ENCODE measurements at regions not wholly inside any gene's neighbourhood (a gene's known extent, or its start where the extent isn't known, plus 50 kb on each side); places are given as distances from the start of the nearest gene placed in this dataset.
"Not testable (repeated sequence)": the region's sequence is repeated elsewhere in the genome, so short reads cannot be mapped to it uniquely, and the experiment has no call there.

DNA sequence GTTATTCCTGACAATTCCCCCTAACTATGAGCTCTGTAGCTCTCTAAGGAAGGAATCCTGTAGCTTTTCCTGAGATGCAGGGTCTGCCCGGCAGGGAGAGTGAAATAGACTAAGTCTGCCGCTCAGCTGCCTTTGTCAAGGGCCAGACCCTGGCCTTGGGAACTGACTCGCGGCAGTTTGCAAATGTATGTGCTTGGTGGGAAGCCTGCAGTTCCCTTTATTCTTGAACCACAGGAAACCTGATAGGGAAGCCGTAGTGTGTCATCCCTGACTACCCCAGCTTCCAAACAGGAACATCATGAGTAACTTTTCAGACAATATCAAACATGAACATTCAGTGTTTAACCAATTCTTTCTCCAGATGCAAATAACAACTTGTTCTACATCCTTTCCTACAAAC is 78.7 kb upstream of the IFNGR1 start:
- TF ChIP-seq EZH2 (IDR thresholded peaks at IDR 0.05) (no peak), SP1 (IDR thresholded peaks at IDR 0.05; ENCODE audit: low read depth) (no peak), POLR2AphosphoS5 (IDR thresholded peaks at IDR 0.05; ENCODE audit: low read depth, low read length) (no peak), EGR1 (IDR thresholded peaks at IDR 0.05; ENCODE audit: low read depth) (no peak), ZNF274 (IDR thresholded peaks at IDR 0.05; ENCODE audit: low read depth, low read length) (no peak), CBX3 (IDR thresholded peaks at IDR 0.05; ENCODE audit: low read depth) (no peak), RAD21 (IDR thresholded peaks at IDR 0.05; ENCODE audit: low read depth) (no peak), ELF1 (IDR thresholded peaks at IDR 0.05; ENCODE audit: borderline replicate concordance, low read depth) (no peak), FOSL1 (IDR thresholded peaks at IDR 0.05; ENCODE audit: low read depth) (no peak), YY1 (IDR thresholded peaks at IDR 0.05; ENCODE audit: extremely low read depth, insufficient replicate concordance, low read depth, low read length) (no peak), TCF7L2 (IDR thresholded peaks at IDR 0.05; ENCODE audit: borderline replicate concordance, extremely low read depth, insufficient read depth, insufficient read length) (no peak), SRF (IDR thresholded peaks at IDR 0.05; ENCODE audit: low read depth) (no peak), JUND (IDR thresholded peaks at IDR 0.05) (no peak)
- TF ChIP-seq, protein P1, sequence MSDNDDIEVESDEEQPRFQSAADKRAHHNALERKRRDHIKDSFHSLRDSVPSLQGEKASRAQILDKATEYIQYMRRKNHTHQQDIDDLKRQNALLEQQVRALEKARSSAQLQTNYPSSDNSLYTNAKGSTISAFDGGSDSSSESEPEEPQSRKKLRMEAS (IDR thresholded peaks at IDR 0.05) = no peak
- TF ChIP-seq, protein P2, sequence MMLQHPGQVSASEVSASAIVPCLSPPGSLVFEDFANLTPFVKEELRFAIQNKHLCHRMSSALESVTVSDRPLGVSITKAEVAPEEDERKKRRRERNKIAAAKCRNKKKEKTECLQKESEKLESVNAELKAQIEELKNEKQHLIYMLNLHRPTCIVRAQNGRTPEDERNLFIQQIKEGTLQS (IDR thresholded peaks at IDR 0.05) = no peak
- TF ChIP-seq, protein P3, sequence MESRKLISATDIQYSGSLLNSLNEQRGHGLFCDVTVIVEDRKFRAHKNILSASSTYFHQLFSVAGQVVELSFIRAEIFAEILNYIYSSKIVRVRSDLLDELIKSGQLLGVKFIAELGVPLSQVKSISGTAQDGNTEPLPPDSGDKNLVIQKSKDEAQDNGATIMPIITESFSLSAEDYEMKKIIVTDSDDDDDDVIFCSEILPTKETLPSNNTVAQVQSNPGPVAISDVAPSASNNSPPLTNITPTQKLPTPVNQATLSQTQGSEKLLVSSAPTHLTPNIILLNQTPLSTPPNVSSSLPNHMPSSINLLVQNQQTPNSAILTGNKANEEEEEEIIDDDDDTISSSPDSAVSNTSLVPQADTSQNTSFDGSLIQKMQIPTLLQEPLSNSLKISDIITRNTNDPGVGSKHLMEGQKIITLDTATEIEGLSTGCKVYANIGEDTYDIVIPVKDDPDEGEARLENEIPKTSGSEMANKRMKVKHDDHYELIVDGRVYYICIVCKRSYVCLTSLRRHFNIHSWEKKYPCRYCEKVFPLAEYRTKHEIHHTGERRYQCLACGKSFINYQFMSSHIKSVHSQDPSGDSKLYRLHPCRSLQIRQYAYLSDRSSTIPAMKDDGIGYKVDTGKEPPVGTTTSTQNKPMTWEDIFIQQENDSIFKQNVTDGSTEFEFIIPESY (IDR thresholded peaks at IDR 0.05; ENCODE audit: extremely low read depth, insufficient replicate concordance, low read length) = no peak
- intact Hi-C loops (cut with micrococcal nuclease) = no loop called here
- H3K9ac ChIP-seq (ENCODE audit: low read length) = no peak overlapping the region
- DNase-seq (ENCODE audit: low read depth, low spot score) = no peak
- no peaks in the 10 kb centered on the region for H3K36me3 ChIP-seq (ENCODE audit: control insufficient read depth in 1 of 2, insufficient read depth in 2 of 2, low read length in 2 of 2)
- no peak overlapping the region for H3K4me3 ChIP-seq (replicated peaks in 1 of 2; ENCODE audit: low read depth in 1 of 2, low read length in 2 of 2)
- H3K79me2 ChIP-seq (ENCODE audit: insufficient read depth, low read length) = no peaks in the 10 kb centered on the region
- H2AFZ ChIP-seq (ENCODE audit: low read depth, low read length, poor library complexity, severe bottlenecking) = no peak overlapping the region
- no peaks in the 10 kb centered on the region for H4K20me1 ChIP-seq (ENCODE audit: insufficient read depth)
- H3K4me2 ChIP-seq (ENCODE audit: low read length) = no peak overlapping the region
- CTCF ChIA-PET = interaction anchor here (0.8 kb wide), 1 partner anchor 16 kb away, joined by 5 read pairs; no protein-coding TSS in a partner anchor
- RAD21 ChIA-PET (ENCODE audit: low non-redundant PET in 1 of 2, low total read pairs in 2 of 2, uncharacterized antibody in 2 of 2, unreplicated experiment in 2 of 2) = no interaction called here
- BruUV-seq (replicated peaks) = no TSS peak
- no peaks in the 10 kb centered on the region for H3K4me1 ChIP-seq (ENCODE audit: control insufficient read depth in 1 of 2, insufficient read depth in 2 of 2, low read length in 2 of 2)
- ATAC-seq = no peak
- H3K9me3 ChIP-seq (ENCODE audit: control insufficient read depth in 1 of 2, insufficient read depth in 1 of 2, low read depth in 1 of 2, low read length in 2 of 2) = no peaks in the 10 kb centered on the region
- POLR2A ChIA-PET = no interaction called here
- H3K9me2 ChIP-seq (ENCODE audit: insufficient read depth) = no peaks in the 10 kb centered on the region
- H3K27ac ChIP-seq (ENCODE audit: low read depth, low read length) = no peak overlapping the region
- no peaks in the 10 kb centered on the region for H3K27me3 ChIP-seq (ENCODE audit: insufficient read depth, low read length)

DNA sequence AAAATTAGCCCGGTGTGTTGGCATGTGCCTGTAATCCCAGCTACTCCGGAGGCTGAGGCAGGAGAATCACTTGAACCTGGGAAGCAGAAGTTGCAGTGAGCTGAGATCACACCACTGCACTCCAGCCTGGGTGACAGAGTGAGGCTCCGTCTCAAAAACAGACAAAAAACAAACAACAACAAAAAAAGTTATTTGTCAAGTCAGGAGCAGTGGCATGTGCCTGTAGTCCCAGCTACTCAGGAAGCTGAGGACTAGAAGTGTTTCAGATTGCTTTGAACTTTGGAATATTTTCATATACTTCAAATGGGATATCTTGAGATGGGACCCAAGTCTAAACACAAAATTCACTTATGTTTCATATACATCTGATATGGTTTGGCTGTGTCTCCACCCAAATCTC is 73.1 kb upstream of the IFNGR1 start:
- H3K9ac ChIP-seq (ENCODE audit: low read length); H3K4me1 ChIP-seq (ENCODE audit: control insufficient read depth in 1 of 2, insufficient read depth in 2 of 2, low read length in 2 of 2); H3K9me3 ChIP-seq (ENCODE audit: control insufficient read depth in 1 of 2, insufficient read depth in 1 of 2, low read depth in 1 of 2, low read length in 2 of 2); H3K79me2 ChIP-seq (ENCODE audit: insufficient read depth, low read length); H4K20me1 ChIP-seq (ENCODE audit: insufficient read depth); H3K4me2 ChIP-seq (ENCODE audit: low read length); H3K9me2 ChIP-seq (ENCODE audit: insufficient read depth); BruUV-seq (replicated peaks); intact Hi-C loops (cut with micrococcal nuclease); DNase-seq (ENCODE audit: low read depth, low spot score); ATAC-seq; H3K27me3 ChIP-seq (ENCODE audit: insufficient read depth, low read length); H3K36me3 ChIP-seq (ENCODE audit: control insufficient read depth in 1 of 2, insufficient read depth in 2 of 2, low read length in 2 of 2); H3K4me3 ChIP-seq (replicated peaks in 1 of 2; ENCODE audit: low read depth in 1 of 2, low read length in 2 of 2); H3K27ac ChIP-seq (ENCODE audit: low read depth, low read length); H2AFZ ChIP-seq (ENCODE audit: low read depth, low read length, poor library complexity, severe bottlenecking); CTCF ChIA-PET; RAD21 ChIA-PET (ENCODE audit: low non-redundant PET in 1 of 2, low total read pairs in 2 of 2, uncharacterized antibody in 2 of 2, unreplicated experiment in 2 of 2); POLR2A ChIA-PET: not testable (repeated sequence)
